ENCODE measurements at regions not wholly inside any gene's neighbourhood (a gene's known extent, or its start where the extent isn't known, plus 50 kb on each side); places are given as distances from the start of the nearest gene placed in this dataset.
A peak's percentile ranks its signal among the peaks of the same experiment; 100 is the strongest.

GRCh38 chr2:143954186-143954585 is 565.7 kb downstream of the ZEB2 start:
- no peak overlapping the region for H3K9ac ChIP-seq (ENCODE audit: low read length)
- no peaks in the 10 kb centered on the region for H3K36me3 ChIP-seq (ENCODE audit: control insufficient read depth, low read depth, low read length)
- no peaks in the 10 kb centered on the region for H3K4me1 ChIP-seq (ENCODE audit: control insufficient read depth, low read depth, low read length)
- no peak overlapping the region for H3K4me3 ChIP-seq (ENCODE audit: low read length)
- H3K27me3 ChIP-seq (ENCODE audit: control insufficient read depth, insufficient read depth, low read length), result no peaks in the 10 kb centered on the region
- no peaks in the 10 kb centered on the region for H3K9me3 ChIP-seq (ENCODE audit: control insufficient read depth, low read depth, low read length)
- no peak overlapping the region for H3K27ac ChIP-seq (ENCODE audit: low read length)

- Histone ChIP-seq H3K9me3 (ENCODE audit: control insufficient read depth, low read depth, low read length) (no peaks in the 10 kb centered on the region), H3K4me3 (ENCODE audit: low read length) (no peak overlapping the region), H3K4me1 (ENCODE audit: control insufficient read depth, low read depth, low read length) (no peaks in the 10 kb centered on the region), H3K27me3 (ENCODE audit: control insufficient read depth, insufficient read depth, low read length) (no peaks in the 10 kb centered on the region), H3K27ac (ENCODE audit: low read length) (no peak overlapping the region), H3K36me3 (ENCODE audit: control insufficient read depth, low read depth, low read length) (no peaks in the 10 kb centered on the region), H3K9ac (ENCODE audit: low read length) (no peak overlapping the region)
Observed at GRCh38 chr2:143953451-143954030, 566.4 kb downstream of the ZEB2 start.

- Histone ChIP-seq H3K4me3 (ENCODE audit: low read length) (no peak overlapping the region), H3K9me3 (ENCODE audit: control insufficient read depth, low read depth, low read length) (no peaks in the 10 kb centered on the region), H3K9ac (ENCODE audit: low read length) (no peak overlapping the region), H3K36me3 (ENCODE audit: control insufficient read depth, low read depth, low read length) (no peaks in the 10 kb centered on the region), H3K27me3 (ENCODE audit: control insufficient read depth, insufficient read depth, low read length) (no peaks in the 10 kb centered on the region), H3K27ac (ENCODE audit: low read length) (no peak overlapping the region), H3K4me1 (ENCODE audit: control insufficient read depth, low read depth, low read length) (no peaks in the 10 kb centered on the region)
Observed at GRCh38 chr2:143952536-143952935, 567.4 kb downstream of the ZEB2 start.

GRCh38 chr2:143950704-143951103 is 569.2 kb downstream of the ZEB2 start:
- Histone ChIP-seq H3K4me3 (ENCODE audit: low read length) (no peak overlapping the region), H3K36me3 (ENCODE audit: control insufficient read depth, low read depth, low read length) (no peaks in the 10 kb centered on the region), H3K4me1 (ENCODE audit: control insufficient read depth, low read depth, low read length) (no peaks in the 10 kb centered on the region), H3K9me3 (ENCODE audit: control insufficient read depth, low read depth, low read length) (no peaks in the 10 kb centered on the region), H3K27me3 (ENCODE audit: control insufficient read depth, insufficient read depth, low read length) (no peaks in the 10 kb centered on the region), H3K27ac (ENCODE audit: low read length) (no peak overlapping the region), H3K9ac (ENCODE audit: low read length) (no peak overlapping the region)

GRCh38 chr2:143949121-143949848 is 570.6 kb downstream of the ZEB2 start:
- no peaks in the 10 kb centered on the region for H3K9me3 ChIP-seq (ENCODE audit: control insufficient read depth, low read depth, low read length)
- H3K4me1 ChIP-seq (ENCODE audit: control insufficient read depth, low read depth, low read length), result no peaks in the 10 kb centered on the region
- no peaks in the 10 kb centered on the region for H3K36me3 ChIP-seq (ENCODE audit: control insufficient read depth, low read depth, low read length)
- no peak overlapping the region for H3K4me3 ChIP-seq (ENCODE audit: low read length)
- no peak overlapping the region for H3K27ac ChIP-seq (ENCODE audit: low read length)
- no peak overlapping the region for H3K9ac ChIP-seq (ENCODE audit: low read length)
- H3K27me3 ChIP-seq (ENCODE audit: control insufficient read depth, insufficient read depth, low read length), result no peaks in the 10 kb centered on the region

GRCh38 chr2:143948710-143949109 is 571.2 kb downstream of the ZEB2 start:
- no peak overlapping the region for H3K27ac ChIP-seq (ENCODE audit: low read length)

GRCh38 chr2:143946436-143947391 is 573.2 kb downstream of the ZEB2 start:
- no peaks in the 10 kb centered on the region for H3K9me3 ChIP-seq (ENCODE audit: control insufficient read depth, low read depth, low read length)
- H3K4me3 ChIP-seq (ENCODE audit: low read length), result no peak overlapping the region
- H3K27ac ChIP-seq (ENCODE audit: low read length), result no peak overlapping the region
- no peaks in the 10 kb centered on the region for H3K36me3 ChIP-seq (ENCODE audit: control insufficient read depth, low read depth, low read length)
- H3K4me1 ChIP-seq (ENCODE audit: control insufficient read depth, low read depth, low read length), result no peaks in the 10 kb centered on the region
- H3K27me3 ChIP-seq (ENCODE audit: control insufficient read depth, insufficient read depth, low read length), result no peaks in the 10 kb centered on the region
- no peak overlapping the region for H3K9ac ChIP-seq (ENCODE audit: low read length)

More at GRCh38 chr2:143948710-143949109, 571.2 kb downstream of the ZEB2 start:
- H3K4me1 ChIP-seq (ENCODE audit: control insufficient read depth, low read depth, low read length), result no peaks in the 10 kb centered on the region
- H3K4me3 ChIP-seq (ENCODE audit: low read length), result no peak overlapping the region
- no peaks in the 10 kb centered on the region for H3K9me3 ChIP-seq (ENCODE audit: control insufficient read depth, low read depth, low read length)
- no peaks in the 10 kb centered on the region for H3K27me3 ChIP-seq (ENCODE audit: control insufficient read depth, insufficient read depth, low read length)
- H3K9ac ChIP-seq (ENCODE audit: low read length), result no peak overlapping the region
- no peaks in the 10 kb centered on the region for H3K36me3 ChIP-seq (ENCODE audit: control insufficient read depth, low read depth, low read length)

- H3K36me3 ChIP-seq (ENCODE audit: control insufficient read depth, low read depth, low read length), result no peaks in the 10 kb centered on the region
- H3K9me3 ChIP-seq (ENCODE audit: control insufficient read depth, low read depth, low read length), result no peaks in the 10 kb centered on the region
- H3K4me3 ChIP-seq (ENCODE audit: low read length), result no peak overlapping the region
- H3K27ac ChIP-seq (ENCODE audit: low read length), result no peak overlapping the region
- H3K27me3 ChIP-seq (ENCODE audit: control insufficient read depth, insufficient read depth, low read length), result peaks cover 12% of the 10 kb centered on the region
- peaks cover 14% of the 10 kb centered on the region for H3K4me1 ChIP-seq (ENCODE audit: control insufficient read depth, low read depth, low read length)
- no peak overlapping the region for H3K9ac ChIP-seq (ENCODE audit: low read length)
Observed at GRCh38 chr2:143942486-143942885, 577.4 kb downstream of the ZEB2 start.

GRCh38 chr2:143940720-143941119 is 579.2 kb downstream of the ZEB2 start:
- H3K27ac ChIP-seq (ENCODE audit: low read length), result no peak overlapping the region
- H3K4me1 ChIP-seq (ENCODE audit: control insufficient read depth, low read depth, low read length), result peaks cover 21% of the 10 kb centered on the region
- no peak overlapping the region for H3K4me3 ChIP-seq (ENCODE audit: low read length)
- peaks cover 29% of the 10 kb centered on the region for H3K27me3 ChIP-seq (ENCODE audit: control insufficient read depth, insufficient read depth, low read length)
- no peaks in the 10 kb centered on the region for H3K9me3 ChIP-seq (ENCODE audit: control insufficient read depth, low read depth, low read length)
- H3K36me3 ChIP-seq (ENCODE audit: control insufficient read depth, low read depth, low read length), result no peaks in the 10 kb centered on the region
- H3K9ac ChIP-seq (ENCODE audit: low read length), result no peak overlapping the region

- H3K27me3 ChIP-seq (ENCODE audit: control insufficient read depth, insufficient read depth, low read length), result peaks cover 37% of the 10 kb centered on the region
- no peak overlapping the region for H3K9ac ChIP-seq (ENCODE audit: low read length)
- H3K9me3 ChIP-seq (ENCODE audit: control insufficient read depth, low read depth, low read length), result no peaks in the 10 kb centered on the region
- H3K4me1 ChIP-seq (ENCODE audit: control insufficient read depth, low read depth, low read length), result peaks cover 28% of the 10 kb centered on the region
- no peak overlapping the region for H3K27ac ChIP-seq (ENCODE audit: low read length)
- H3K4me3 ChIP-seq (ENCODE audit: low read length), result no peak overlapping the region
- H3K36me3 ChIP-seq (ENCODE audit: control insufficient read depth, low read depth, low read length), result no peaks in the 10 kb centered on the region
Observed at GRCh38 chr2:143939626-143940330, 580.1 kb downstream of the ZEB2 start.

GRCh38 chr2:143937723-143938350 is 582.1 kb downstream of the ZEB2 start:
- peaks cover 39% of the 10 kb centered on the region for H3K4me1 ChIP-seq (ENCODE audit: control insufficient read depth, low read depth, low read length)

More at GRCh38 chr2:143937723-143938350, 582.1 kb downstream of the ZEB2 start:
- Histone ChIP-seq H3K9me3 (ENCODE audit: control insufficient read depth, low read depth, low read length) (no peaks in the 10 kb centered on the region), H3K9ac (ENCODE audit: low read length) (peak overlapping the region; percentile 51), H3K4me3 (ENCODE audit: low read length) (peak overlapping the region; percentile 50), H3K36me3 (ENCODE audit: control insufficient read depth, low read depth, low read length) (no peaks in the 10 kb centered on the region), H3K27me3 (ENCODE audit: control insufficient read depth, insufficient read depth, low read length) (peaks cover 37% of the 10 kb centered on the region), H3K27ac (ENCODE audit: low read length) (no peak overlapping the region)

Measured in iPS-18a (cell line).